Activated effector memory CD4-positive, alpha-beta T cell treated with Interleukin-2 at 50 U/mL for 16 hours (primary cell): ENCODE measurements at regions not wholly inside any gene's neighbourhood (a gene's known extent, or its start where the extent isn't known, plus 50 kb on each side); places are given as distances from the start of the nearest gene placed in this dataset.

Source experiments
- DNase-seq: peaks from one replicate; pipeline ENCODE4 v3.0.0-alpha.2; 2020

GRCh38 chr1:50292276-50292675 lies 131.0 kb downstream of the DMRTA2 start:
- no peak for DNase-seq

DNA sequence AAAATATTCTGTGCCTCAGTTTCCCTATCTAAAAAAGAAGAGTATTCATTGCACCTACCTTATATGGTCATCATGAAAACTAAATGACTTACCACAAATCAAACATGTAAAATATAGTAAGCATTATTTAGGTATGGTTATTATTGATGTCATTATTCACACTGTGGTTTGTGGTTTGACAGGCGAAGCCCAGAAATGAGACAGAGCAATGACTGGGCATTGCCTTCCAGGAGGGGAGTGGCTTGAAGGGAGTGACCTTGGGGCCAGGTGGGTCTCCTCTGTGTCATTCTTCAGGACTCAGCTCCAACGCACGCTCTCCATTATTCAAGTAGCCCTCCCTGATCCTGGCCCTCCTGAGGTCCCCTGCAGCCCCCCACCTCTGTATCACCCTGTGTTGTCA lies 133.7 kb downstream of the DMRTA2 start:
- DNase-seq: no peak

DNA sequence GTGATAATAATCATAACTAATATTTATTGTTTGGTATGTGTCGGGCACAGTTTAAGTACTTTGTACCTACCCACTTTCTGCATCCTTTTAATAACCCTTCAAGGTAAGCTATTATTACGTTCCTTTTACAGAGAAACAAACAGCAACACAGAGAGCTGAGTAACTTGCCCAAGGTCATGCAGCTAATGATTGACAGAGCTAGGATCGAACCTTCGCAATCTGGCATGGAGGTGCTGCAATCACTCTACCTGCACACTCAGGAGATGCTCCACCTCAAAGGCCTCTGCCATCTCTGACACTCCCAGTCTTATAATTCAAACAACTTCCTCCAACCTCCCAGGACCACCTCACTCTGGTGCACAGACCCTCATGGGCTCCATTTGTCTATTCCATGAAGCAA lies 137.2 kb downstream of the DMRTA2 start:
- DNase-seq: no peak

- DNase-seq: no peak
Measured at GRCh38 chr1:50279622-50280330, 143.5 kb downstream of the DMRTA2 start.

GRCh38 chr1:50278961-50279360 lies 144.3 kb downstream of the DMRTA2 start:
- DNase-seq: no peak

- no peak for DNase-seq
Measured at GRCh38 chr1:50278410-50278809, 144.8 kb downstream of the DMRTA2 start.

- DNase-seq: no peak
Measured at GRCh38 chr1:50275566-50275965, 147.7 kb downstream of the DMRTA2 start.

GRCh38 chr1:50272912-50273311 lies 150.3 kb downstream of the DMRTA2 start:
- DNase-seq: no peak

GRCh38 chr1:50271968-50272578 lies 151.2 kb downstream of the DMRTA2 start:
- no peak for DNase-seq

- no peak for DNase-seq
Measured at GRCh38 chr1:50271337-50271736, 151.9 kb downstream of the DMRTA2 start.

DNA sequence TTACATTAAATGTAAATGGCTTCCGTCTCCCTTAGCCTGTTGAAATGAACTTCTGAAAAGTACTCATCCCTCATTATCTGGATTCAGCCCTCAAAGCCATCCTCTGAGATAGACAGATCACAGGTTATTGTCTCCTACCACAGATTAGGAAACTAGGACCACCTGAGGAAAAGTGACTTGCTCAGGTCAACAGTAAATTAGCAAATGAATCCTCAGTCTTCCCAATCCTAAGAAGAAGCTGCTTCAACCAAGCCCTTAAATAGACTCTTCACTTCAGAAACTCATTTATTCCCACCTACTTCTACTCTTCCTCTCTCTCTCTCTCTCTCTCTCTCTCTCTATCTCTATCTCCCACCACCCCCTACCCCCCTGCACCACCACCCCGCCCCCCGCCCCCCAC lies 152.3 kb downstream of the DMRTA2 start:
- no peak for DNase-seq

DNA sequence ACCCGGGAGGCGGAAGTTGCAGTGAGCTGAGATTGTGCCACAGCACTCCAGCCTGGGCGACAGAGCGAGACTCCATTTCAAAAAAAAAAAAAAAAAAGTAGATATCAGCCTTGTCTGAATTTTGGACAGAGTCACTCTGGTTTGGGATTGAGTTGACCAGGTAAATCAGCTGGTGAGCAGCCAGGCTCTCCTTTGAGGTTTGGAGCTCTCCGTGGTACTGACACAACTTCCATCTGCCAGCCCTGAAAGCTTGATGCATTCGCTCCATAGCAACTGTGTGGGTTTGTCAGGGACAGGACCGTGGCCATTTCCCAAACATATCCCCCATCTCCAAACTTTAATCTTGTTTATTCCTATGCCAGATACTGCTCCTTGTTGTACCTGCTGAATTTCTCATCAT lies 155.2 kb downstream of the DMRTA2 start:
- DNase-seq: no peak

GRCh38 chr1:50266509-50266908 lies 156.7 kb downstream of the DMRTA2 start:
- DNase-seq: no peak

DNA sequence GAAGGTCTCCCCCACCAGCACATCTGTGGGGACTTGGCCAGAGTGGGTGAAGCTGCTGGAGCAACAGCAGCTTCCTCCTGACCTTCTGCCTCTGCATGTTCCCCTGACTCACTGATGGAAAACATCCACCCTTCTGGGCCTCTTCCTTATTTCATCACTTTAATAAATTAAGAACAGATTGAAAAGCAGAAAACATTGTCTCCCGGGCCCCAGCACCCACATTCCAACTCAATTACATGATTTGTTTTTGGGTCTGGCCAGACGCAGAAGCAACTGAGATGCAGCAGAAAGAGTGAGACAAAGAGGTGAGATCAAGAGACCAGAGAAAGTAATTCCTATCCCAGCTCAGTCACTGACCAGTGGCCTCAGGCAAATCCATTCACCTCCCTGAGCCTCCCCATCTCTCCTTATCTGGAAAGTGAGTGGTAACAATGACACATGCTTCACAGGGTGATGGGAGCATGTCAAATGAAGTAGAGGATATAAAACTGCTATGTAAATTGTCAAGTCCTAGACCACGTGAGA lies 157.1 kb downstream of the ELAVL4 start:
- DNase-seq: no peak

DNA sequence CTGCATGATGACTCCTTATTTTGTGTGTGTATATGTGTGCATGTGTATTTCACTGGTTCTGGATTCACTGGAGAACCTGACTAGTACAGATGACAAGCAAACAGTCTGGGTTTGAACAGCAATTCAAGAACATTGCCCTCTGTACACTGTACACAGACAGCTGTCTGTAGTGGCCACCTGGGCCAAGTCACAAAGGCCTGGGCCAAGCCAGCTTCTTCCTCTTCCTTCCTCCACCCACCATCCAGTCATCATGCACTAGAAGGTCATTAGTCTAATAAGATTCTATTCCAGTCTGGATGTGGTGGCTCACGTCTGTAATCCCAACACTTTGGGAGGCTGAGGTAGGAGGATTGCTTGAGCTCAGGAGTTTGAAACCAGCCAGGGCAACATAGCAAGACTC lies 155.9 kb downstream of the ELAVL4 start:
- no peak for DNase-seq

DNA sequence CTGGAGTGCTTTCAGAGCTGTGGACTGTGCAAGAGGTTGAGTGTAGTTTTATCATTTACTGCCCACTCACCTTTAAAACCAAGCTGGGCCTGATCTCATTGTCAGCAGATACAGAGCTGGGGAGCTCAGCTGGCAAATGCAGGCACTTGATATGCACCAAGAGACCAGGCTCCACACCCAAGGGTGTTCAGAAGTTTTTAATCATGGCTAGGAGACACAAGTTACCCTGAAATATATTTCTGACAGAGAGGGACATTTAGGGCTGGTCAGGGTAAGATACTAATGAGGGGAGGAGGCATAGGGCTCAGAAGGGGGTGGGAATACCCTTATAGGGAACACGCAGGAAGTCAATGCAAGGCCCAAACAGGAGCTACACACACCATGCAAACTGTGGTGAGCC lies 153.7 kb downstream of the ELAVL4 start:
- no peak for DNase-seq

GRCh38 chr1:50261951-50262350 lies 153.2 kb downstream of the ELAVL4 start:
- DNase-seq: no peak

DNA sequence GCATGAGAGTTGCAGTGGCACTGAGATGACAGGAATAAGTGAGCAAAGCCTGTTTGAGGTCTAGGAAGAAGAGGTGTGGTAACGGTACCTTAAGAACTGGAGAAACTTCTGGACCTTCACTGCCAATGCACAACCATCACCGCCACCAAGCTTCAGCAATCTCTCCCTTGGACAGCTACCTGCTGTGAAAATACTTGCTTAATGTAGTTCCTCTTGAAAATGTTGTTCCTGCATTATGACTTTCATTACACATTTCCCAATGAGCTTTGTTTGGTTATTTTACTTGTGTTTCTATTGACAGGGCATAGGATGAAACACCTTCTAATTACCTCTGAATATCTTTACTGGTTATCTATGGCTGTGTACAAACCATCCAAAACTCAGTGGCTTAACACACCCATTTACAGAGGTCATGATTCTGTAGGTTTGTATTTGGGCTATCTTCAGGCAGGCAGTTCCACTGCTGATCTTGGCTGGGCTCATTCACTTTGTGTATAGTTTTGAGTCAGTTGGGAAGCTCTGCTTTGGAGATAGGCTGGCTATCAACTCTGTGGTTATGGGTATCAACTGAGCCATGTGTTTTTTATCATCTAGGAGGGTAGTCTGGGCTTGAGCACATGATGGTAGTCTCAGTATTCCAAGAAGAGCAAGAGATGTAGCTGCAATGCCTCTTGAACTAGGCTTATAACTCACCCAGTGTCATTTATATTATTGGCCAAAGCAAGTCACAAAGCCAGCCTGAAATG lies 149.4 kb downstream of the ELAVL4 start:
- DNase-seq: no peak

DNA sequence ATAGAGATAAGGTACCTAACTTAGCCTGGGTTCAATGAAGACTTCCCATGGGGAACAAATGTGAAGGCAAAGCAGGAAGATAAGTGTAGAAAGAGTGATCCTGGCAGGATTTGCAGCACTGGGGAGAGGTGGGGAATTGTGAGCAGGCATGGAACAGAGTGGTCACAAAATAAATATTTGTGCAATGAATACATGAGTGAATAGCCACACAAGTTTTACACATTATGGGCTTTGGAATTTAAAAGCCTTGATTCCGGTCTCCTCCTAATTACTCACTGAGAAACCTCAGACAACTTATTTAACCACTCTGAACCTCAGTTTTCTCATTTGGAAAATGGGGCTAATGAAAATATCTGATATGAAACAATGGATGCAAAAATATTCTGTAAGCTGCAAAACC lies 148.3 kb downstream of the ELAVL4 start:
- no peak for DNase-seq
